ENCODE measurements at regions not wholly inside any gene's neighbourhood (a gene's known extent, or its start where the extent isn't known, plus 50 kb on each side); places are given as distances from the start of the nearest gene placed in this dataset.

DNA sequence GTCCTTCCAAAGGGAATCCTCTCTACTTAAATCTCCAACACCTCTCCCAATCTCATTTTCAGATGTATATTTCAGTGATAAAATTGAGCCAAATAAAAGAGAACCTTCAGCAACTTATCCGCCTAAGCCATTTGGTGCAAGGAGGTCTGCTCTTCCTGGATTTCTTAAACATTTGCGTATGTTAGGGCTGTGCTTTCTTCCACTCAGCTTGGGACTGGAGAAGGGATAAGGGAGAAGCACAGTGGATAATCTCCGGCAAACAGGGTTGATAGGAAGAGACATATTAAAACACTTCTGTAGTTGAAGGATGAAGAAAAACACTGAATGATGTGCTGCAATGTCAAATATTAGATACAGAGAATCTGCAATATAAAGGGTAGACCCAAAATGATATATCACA is 796.2 kb downstream of the KCNJ3 start:
- TF ChIP-seq, protein P1, sequence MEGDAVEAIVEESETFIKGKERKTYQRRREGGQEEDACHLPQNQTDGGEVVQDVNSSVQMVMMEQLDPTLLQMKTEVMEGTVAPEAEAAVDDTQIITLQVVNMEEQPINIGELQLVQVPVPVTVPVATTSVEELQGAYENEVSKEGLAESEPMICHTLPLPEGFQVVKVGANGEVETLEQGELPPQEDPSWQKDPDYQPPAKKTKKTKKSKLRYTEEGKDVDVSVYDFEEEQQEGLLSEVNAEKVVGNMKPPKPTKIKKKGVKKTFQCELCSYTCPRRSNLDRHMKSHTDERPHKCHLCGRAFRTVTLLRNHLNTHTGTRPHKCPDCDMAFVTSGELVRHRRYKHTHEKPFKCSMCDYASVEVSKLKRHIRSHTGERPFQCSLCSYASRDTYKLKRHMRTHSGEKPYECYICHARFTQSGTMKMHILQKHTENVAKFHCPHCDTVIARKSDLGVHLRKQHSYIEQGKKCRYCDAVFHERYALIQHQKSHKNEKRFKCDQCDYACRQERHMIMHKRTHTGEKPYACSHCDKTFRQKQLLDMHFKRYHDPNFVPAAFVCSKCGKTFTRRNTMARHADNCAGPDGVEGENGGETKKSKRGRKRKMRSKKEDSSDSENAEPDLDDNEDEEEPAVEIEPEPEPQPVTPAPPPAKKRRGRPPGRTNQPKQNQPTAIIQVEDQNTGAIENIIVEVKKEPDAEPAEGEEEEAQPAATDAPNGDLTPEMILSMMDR (IDR thresholded peaks at IDR 0.05; ENCODE audit: low read depth, low read length, poor library complexity, severe bottlenecking), result no peak
- TF ChIP-seq EZH2phosphoT487 (IDR thresholded peaks at IDR 0.05; ENCODE audit: borderline replicate concordance, low read length), result no peak

Data from DOHH2 (cell line).